ENCODE measurements at regions not wholly inside any gene's neighbourhood (a gene's known extent, or its start where the extent isn't known, plus 50 kb on each side); places are given as distances from the start of the nearest gene placed in this dataset.

DNA sequence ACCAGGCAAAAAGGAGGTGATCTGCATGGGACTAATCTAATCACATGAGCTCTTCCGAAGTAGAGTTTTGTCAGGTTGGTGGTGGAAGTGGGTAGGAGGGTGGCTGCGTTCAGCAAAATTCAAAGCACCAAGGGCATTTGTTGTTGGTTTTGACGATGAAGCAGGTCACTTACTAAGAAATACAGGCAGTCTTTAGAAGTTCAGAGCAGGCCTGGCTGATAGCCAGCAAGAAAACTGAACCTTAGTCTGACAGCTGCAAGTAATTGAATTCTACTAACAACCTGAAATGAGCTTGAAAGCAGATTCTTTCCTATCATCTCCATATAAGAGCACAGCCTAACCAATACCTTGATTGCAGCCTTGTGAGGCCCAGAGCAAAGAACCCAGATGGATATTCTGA, 505.8 kb downstream of the KLHL13 start:
- TF ChIP-seq FOXA1 (IDR thresholded peaks at IDR 0.05): no peak
- no peak for TF ChIP-seq SP1 (IDR thresholded peaks at IDR 0.05)
- no peak for TF ChIP-seq MAX (IDR thresholded peaks at IDR 0.05)
- no peaks in the 10 kb centered on the region for H3K9me3 ChIP-seq (ENCODE audit: control insufficient read depth in 4 of 4, low read length in 3 of 4)

GRCh38 chrX:117610049-117610448, 506.6 kb downstream of the KLHL13 start:
- H3K4me3 ChIP-seq (ENCODE audit: low read depth in 1 of 3, low read length in 3 of 3): no peak overlapping the region
- H3K27ac ChIP-seq (ENCODE audit: low read depth in 1 of 2, low read length in 2 of 2): no peak overlapping the region
- H3K27me3 ChIP-seq (ENCODE audit: control insufficient read depth in 4 of 4, insufficient read depth in 4 of 4, low read length in 3 of 4): no peaks in the 10 kb centered on the region
- no peak overlapping the region for H3K9ac ChIP-seq (ENCODE audit: low read depth in 1 of 2, low read length in 2 of 2)
- 85% methylated on average over 3 of the region's 3 CpGs for WGBS
- no peak for DNase-seq (ENCODE audit: low spot score)
- TF ChIP-seq ATF3 (IDR thresholded peaks at IDR 0.05): no peak
- TF ChIP-seq NR2F2 (IDR thresholded peaks at IDR 0.05): no peak
- no peak for TF ChIP-seq FOXA2 (IDR thresholded peaks at IDR 0.05)
- no peak for TF ChIP-seq JUND (IDR thresholded peaks at IDR 0.05)
- no peak for TF ChIP-seq REST (IDR thresholded peaks at IDR 0.05)
- TF ChIP-seq GABPA (IDR thresholded peaks at IDR 0.05 in 1 of 2, conservative IDR thresholded peaks at IDR 0.05 in 1 of 2): no peak
- TF ChIP-seq HNF4A (conservative IDR thresholded peaks at IDR 0.05): no peak
- TF ChIP-seq RAD21 (IDR thresholded peaks at IDR 0.05): no peak
- TF ChIP-seq CTCF (IDR thresholded peaks at IDR 0.05; ENCODE audit: low read depth, low read length, missing input control): no peak
- no peak for TF ChIP-seq HNF4G (IDR thresholded peaks at IDR 0.05)
- no peak for TF ChIP-seq EGR1 (IDR thresholded peaks at IDR 0.05; ENCODE audit: low read depth in 2 of 2)
- TF ChIP-seq ZBTB33 (IDR thresholded peaks at IDR 0.05): no peak
- TF ChIP-seq RXRA (IDR thresholded peaks at IDR 0.05): no peak
- no peaks in the 10 kb centered on the region for H3K36me3 ChIP-seq (ENCODE audit: control insufficient read depth in 4 of 4, insufficient read depth in 3 of 4, low read depth in 1 of 4, low read length in 3 of 4)
- peaks cover 0 to 1% (median 0%) of the 10 kb centered on the region in 4 donors for H3K9me3 ChIP-seq (ENCODE audit: control insufficient read depth in 4 of 4, low read length in 3 of 4)
- H3K4me1 ChIP-seq (ENCODE audit: control insufficient read depth in 4 of 4, insufficient read depth in 4 of 4, low read length in 3 of 4): no peaks in the 10 kb centered on the region

More for the DNA sequence above, 505.8 kb downstream of the KLHL13 start:
- Histone ChIP-seq H3K36me3 (ENCODE audit: control insufficient read depth in 4 of 4, insufficient read depth in 3 of 4, low read depth in 1 of 4, low read length in 3 of 4) (no peaks in the 10 kb centered on the region), H3K4me1 (ENCODE audit: control insufficient read depth in 4 of 4, insufficient read depth in 4 of 4, low read length in 3 of 4) (no peaks in the 10 kb centered on the region), H3K4me3 (ENCODE audit: low read depth in 1 of 3, low read length in 3 of 3) (no peak overlapping the region), H3K27ac (ENCODE audit: low read depth in 1 of 2, low read length in 2 of 2) (no peak overlapping the region), H3K27me3 (ENCODE audit: control insufficient read depth in 4 of 4, insufficient read depth in 4 of 4, low read length in 3 of 4) (no peaks in the 10 kb centered on the region), H3K9ac (ENCODE audit: low read depth in 1 of 2, low read length in 2 of 2) (no peak overlapping the region)
- no peak for DNase-seq (ENCODE audit: low spot score)
- WGBS: 83% methylated on average over 3 of the region's 3 CpGs
